RPMI7951 (cell line): ENCODE measurements at regions not wholly inside any gene's neighbourhood (a gene's known extent, or its start where the extent isn't known, plus 50 kb on each side); places are given as distances from the start of the nearest gene placed in this dataset.
A peak's percentile ranks its signal among the peaks of the same experiment; 100 is the strongest.

Source experiments
- DNase-seq: peaks from one replicate; pipeline ENCODE4 v3.0.0-alpha.2; 2012; ENCODE audit warnings: low read depth

DNA sequence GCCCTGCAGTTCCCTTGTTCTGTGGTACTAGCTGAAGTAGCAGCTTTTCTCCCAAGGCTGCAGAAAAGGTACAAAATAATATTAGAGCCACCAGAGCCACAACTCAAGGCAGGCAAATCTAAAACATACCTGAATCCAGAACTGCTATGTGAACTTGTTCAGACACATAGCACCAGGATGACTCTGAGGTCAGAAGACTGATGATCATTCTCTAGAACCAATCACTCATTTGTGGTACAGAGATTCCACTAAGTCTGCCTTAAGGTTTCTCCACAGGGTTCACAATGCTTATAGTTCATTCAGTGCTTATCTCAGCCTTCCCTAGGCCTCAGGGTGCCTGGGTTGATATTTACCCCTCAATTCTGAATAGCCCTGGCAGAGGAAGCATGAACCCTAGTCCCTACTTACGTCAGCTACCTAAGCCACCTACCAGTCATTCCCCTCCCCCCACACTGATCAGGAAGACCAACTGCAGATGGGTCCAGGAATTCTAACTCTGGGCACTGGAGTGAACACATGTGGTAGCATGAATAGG, 140.9 kb upstream of the MOCS1 start:
- DNase-seq: no peak

GRCh38 chr6:40074306-40075055, 140.2 kb upstream of the MOCS1 start:
- no peak for DNase-seq

DNA sequence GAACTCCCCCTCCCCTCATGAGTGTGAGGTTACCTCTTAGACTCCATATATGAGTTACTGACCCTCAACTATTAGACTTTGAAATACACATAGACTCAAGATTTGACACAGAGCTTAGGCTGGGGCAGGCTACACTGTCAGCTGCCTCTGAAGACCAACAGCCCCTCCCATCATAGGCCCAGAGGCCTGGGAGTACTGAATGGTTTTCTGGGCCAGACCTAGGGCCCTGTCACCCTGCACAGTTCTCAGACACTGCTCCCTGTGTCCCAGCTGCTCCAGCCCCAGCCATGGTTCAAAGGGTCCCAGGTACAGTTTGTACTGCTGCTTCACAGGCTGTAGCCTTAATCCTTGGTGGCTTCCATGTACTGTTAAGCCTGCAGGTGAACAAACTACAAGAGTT, 132.1 kb upstream of the MOCS1 start:
- no peak for DNase-seq

DNA sequence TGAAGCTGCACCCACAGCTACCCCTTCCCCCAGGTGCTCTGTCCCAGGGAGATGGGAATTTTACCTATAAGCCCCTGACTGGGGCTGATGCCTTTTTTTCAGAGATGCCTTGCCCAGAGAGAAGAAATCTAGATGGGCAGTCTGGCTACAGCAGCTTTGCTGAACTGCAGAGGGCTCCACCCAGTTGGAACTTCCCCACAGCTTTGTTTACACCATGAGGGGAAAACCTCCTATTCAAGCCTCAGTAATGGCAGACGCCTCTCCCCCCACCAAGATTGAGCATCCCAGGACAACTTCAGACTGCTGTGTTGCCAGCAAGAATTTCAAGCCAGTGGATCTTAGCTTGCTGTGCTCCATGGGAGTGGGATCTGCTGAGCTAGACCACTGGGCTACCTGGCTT, 122.6 kb upstream of the MOCS1 start:
- DNase-seq: no peak

DNA sequence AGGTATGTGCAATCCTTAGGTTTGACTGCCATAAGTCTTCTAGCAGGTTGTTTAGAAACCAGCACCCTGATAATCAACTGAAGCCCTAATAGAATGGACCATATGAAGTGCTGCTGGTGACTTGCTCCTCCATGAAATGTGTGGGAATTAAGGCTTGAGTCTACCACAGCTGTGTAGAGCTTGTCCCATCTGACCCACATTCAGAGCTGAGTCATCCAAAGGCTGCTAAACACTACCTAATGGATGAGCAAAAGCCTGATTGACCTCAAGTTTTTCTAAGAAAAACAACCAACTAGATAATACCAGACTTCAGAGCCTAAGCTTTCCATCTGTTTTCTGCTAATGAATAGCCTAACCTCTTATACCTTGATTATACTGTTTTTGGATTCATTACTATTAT, 120.3 kb upstream of the MOCS1 start:
- DNase-seq: no peak

GRCh38 chr6:40054186-40054585, 119.9 kb upstream of the MOCS1 start:
- no peak for DNase-seq

DNA sequence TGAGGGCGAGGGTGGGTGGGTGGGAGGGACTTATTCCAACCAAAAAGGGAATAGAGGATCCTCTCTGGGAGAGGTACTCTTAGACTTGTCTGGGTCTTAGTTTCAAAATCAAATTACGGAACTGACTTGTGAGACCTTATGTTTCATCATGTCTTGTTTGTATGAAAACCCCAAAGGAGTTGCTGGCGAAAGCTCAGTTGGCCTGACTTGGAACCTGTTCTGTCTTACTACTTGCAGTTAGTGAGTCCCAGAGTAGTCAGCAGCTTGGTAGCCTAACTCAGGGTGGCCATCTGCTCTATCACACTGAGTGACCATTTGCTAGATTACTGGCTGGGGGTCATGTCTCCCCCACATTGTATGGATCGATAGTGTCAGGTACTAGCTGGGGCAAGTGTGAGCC, 114.9 kb upstream of the MOCS1 start:
- DNase-seq: no peak

DNA sequence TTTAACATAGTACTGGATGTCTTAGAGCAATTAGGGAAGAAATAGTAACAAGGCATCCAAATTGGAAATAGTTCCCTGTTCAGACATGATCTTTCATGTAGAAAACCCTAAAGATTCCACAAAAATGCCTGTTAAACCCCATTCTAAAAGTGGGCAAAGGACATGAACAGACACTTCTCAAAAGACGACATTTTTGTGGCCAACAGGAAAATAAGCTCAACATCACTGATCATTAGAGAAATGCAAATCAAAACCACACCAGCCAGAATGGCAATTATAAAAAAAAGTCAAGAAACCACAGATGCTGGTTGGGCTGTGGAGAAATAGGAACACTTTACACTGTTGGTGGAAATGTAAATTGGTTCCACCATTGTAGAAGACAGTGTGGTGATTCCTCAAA, 109.9 kb upstream of the MOCS1 start:
- DNase-seq: no peak

- DNase-seq: no peak
Measured at GRCh38 chr6:40042232-40042631, 108.0 kb upstream of the MOCS1 start.

DNA sequence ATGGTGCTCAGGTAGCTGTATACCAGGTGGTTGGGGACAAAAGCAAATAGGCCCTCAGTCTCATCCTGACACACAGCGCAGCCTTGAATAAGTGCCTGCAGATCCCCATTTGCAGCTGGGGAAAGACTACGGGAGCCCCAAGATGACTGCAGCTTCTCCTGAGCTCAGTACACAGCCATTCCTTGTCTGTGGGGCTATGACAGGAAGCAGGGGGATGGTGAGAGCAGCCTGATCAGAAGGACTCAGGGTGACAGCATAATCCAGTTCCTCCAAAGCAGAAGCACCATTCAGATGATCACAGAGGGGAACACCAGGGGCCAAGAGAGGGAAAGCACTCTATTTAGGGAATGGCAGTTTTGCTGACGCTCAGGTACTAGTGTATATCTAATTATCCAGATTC, 104.8 kb upstream of the MOCS1 start:
- DNase-seq: no peak

- DNase-seq: no peak
Measured at GRCh38 chr6:40038626-40039025, 104.4 kb upstream of the MOCS1 start.

GRCh38 chr6:40037271-40037670, 103.0 kb upstream of the MOCS1 start:
- no peak for DNase-seq

DNA sequence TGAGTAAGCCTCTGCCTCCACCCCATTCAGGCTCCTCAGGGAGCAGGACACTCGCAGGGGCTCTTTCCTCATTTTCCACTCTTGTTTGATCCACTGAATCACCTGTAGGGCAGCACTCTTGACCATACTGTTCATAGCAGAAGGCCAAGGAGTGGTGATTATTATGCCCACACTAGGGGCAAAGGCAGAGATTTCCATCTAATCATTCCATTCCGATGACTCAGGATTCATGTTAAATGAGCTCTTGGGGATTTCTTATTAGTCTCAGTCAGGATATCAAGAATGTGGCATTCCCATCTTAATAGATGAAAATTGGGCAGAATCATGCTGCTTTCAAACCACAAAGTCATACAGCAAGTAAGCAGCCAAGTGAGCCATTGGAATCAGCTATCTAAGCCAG, 101.9 kb upstream of the MOCS1 start:
- DNase-seq: peak; percentile 2

DNA sequence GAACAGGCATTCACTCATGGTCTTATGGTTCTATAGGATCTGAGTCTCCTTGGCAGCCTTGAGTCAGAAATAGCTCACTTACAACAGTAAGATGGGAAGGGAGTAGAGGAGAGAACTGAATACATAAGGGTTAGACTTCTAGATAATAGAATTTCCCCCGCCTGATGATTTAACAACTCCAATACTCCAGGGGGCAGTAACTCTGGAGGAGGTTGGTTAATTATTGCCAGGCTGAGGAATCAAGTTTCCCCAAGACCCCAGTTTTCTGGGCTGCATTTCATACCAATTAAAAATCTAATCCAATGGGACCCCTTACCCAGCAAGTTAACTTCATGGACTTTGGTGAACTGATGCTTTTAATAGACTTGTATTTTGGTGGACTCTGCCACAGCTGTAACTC, 94.2 kb upstream of the MOCS1 start:
- DNase-seq: no peak

DNA sequence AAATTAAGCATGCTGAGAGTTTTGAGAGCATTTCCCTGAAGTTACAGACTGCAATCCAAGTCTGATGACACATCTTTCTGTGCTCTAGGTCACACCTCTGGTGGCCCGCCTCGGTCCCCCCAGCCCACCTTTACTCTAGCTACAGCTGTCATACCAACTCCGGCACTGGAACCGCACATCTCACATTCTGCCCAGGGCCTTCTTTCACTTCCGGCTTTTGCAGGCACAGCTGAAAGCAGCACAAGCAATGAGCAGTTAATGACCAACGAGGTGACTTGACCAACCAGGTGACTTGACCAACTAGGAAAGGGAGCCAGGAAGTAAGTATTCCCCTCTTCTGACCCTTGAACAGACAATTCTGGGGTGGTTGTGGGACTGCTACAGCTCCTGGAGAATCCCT, 88.6 kb upstream of the MOCS1 start:
- no peak for DNase-seq

DNA sequence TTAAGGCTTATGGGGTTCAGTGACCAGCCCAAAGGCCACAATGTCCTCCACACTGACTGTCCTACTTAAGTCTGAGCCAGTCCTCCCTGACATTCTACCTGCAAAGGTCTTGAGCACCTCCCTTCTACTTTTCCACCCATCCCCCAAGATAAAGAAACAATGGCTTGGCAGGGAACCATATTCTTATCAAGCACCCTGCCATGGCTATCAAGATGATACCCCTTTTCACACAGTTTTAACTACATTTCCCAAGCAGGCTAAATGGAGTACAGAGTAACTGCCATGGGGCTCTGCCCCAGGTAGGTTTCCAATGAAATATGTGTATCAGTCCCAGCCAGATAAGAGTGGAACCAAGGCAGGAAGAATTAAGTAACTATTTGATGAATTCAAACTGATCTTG, 85.9 kb upstream of the MOCS1 start:
- no peak for DNase-seq

DNA sequence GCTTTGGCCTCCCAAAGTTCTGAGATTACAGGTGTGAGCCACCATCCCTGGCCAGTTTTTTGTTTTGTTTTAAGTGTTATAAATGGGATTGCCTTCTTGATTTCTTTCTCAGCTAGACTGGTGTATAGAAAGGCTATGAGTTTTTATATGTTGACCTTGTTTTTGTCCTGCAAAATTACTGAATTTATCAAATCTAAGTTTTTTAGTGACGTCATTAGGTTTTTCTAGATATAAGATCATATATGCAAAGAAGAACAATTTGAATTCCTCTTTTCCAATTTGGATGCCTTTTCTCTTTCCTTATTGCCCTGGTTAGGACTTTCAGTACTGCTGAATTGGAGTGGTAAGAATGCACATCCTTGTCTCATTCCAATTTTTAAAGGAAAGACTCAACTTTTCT, 81.3 kb upstream of the MOCS1 start:
- no peak for DNase-seq

DNA sequence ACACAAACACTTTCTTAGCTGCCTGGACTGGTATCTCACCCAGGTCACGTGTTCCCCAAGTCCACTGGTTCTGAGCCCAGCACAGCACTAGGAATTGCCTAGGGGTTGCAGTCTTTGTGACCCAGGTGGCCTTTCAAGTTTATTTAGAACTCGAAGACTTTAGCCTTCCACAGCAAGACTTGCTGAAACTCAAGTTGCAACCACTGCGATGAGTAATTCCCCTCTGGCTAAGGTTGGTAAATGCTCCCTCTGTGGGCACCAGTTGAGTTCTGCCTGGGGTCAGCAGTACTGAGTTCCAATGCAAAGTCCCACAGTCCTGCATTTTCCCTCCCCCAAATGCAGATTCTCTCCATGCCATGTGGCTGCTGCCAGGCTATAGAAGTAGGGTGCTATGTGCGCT, 77.6 kb upstream of the MOCS1 start:
- peak; percentile 60 for DNase-seq

DNA sequence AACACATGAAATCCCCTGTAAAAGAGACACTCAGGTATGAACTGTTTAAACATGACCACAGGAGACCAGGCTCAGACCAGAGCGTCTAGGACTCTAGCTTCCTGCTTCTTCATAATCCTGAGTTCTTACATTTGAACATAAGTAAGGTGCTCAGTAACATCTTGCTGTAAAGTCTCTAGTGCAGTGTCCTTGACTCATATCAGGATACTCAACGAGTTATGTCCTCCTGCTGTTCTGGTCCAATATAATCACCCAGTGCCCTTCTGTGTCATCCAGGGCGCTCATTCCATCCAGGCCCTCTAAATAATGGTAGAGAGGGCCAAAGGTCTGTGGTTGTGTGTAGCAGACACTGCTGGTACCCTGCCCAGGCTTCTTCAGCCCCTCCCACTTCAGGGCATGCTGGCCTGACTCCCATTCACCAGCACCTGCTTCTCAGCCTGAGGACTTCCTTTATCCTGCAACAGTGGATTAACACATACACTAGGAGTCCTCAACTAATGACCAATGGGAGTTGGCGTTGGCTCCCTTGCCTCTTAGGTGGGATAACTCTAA, 66.8 kb upstream of the MOCS1 start:
- no peak for DNase-seq

DNA sequence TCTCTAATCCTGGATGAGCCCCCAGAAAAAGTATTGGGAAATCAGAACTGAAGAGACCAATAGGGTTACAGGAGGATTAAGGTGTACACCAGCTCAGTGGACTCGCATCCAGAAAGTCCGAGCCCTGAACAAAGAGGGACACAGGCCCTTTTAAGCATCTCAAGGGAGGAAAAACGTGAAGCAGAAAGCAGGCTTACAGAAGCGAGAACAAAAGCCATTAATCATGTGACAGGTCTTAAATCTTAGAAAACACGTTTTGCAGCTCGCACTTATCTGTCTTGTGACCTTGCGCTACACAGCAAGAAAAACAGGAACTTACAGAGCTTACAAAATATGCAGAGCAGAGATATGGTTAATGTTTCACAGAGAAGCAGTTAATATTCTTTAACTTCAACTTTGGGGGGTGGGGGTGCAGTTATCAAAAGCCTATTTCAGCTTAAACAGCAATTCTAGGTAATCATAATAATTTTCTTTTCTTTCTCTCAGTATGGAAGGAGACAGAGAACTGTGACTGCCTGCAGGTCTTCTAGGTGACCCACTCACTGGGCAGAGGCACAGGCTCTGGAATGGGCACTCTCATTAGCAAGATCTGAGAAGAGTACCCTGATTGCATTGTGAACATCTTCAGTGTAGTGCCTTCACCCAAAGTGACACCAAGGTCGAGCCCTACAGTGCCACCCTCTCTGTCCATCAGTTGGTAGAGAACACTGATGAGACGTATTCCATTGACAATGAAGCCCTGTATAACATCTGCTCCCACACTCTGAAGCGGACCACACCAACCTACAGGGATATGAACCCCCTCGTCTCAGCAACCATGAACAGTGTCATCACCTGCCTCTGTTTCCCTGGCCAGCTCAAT, 65.0 kb upstream of the MOCS1 start:
- DNase-seq: no peak

GRCh38 chr6:39998126-39998525, 63.9 kb upstream of the MOCS1 start:
- DNase-seq: no peak

DNA sequence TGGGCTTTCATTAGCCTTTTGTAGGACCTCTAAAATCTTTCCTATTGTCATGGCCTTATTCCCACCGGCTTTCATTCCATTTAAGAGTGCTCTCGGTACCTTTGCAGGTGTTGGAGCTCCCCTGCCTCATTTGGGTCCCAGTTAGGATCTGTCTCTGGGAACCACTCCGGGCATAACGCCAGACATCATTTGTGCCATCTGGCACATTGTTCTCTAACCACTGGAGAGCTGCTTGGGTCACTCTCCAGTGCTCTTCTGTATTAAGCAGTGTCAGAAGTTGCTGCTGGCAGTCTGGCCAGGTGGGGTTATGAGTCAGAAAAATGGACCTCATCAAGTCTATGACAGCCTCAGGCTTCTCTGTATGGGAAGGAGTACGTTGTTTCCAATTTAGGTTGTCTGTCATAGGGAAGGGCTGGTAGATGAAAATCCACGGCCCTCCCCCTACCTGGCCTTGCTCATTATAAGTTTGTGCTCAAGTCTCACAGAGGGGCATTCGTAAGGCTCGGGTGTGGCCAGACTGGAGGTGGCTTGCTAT, 62.9 kb upstream of the MOCS1 start:
- no peak for DNase-seq

- no peak for DNase-seq
Measured at GRCh38 chr6:39995633-39996032, 61.4 kb upstream of the MOCS1 start.
